Loucy (cell line): ENCODE measurements at regions not wholly inside any gene's neighbourhood (a gene's known extent, or its start where the extent isn't known, plus 50 kb on each side); places are given as distances from the start of the nearest gene placed in this dataset.

Source experiments
- CTCF ChIP-seq: fragments of 200-600 bp; sonication (generic); conservative IDR thresholded peaks from 2 replicates; pipeline ENCODE4 v1.5.1; 2014; ENCODE audit warnings: mild to moderate bottlenecking, antibody characterized with exemption, low read length
- EZH2phosphoT487 ChIP-seq: fragments of 200-600 bp; IDR thresholded peaks from 2 replicates; pipeline ENCODE4 v1.6.1; 2018; ENCODE audit warnings: antibody characterized with exemption, mild to moderate bottlenecking, moderate library complexity, borderline replicate concordance

DNA sequence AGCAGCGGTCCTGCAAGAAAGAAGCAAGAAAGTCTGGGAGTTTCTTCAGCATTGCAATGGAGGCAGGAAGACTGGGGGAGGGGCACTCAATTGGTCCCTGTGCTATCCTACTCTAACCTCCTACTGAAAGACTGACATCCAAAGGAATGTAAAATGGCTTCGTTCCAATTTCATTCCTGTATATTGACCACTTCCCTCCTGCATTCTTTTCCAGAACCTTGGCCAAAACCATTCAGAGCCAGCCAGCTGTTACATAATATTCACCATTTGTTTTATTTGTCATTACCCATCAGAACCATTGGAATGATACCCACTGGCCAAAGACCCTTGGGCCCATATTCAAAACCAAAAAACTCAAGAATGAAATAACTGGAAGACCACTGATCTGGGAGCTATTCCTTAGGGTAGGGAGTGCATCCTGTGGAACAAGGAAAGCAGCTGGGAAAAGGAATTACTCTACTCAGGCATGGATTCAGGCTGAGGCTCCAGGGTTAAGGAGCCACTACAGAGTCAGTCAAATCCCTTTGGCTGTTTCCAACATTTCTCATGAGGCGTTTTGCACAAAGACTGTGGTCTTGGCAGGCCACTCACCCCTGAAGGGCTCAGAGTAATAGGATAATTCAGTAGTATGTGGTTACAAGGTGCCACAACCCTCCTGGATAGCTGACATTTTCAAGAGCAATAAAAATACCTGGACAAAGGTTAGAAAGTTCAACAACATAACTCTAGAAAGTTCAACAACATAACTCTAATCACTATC is 148.7 kb upstream of the SLC1A3 start:
- TF ChIP-seq EZH2phosphoT487, result no peak
- no peak for TF ChIP-seq CTCF
